TTC549 (cell line): ENCODE measurements at regions not wholly inside any gene's neighbourhood (a gene's known extent, or its start where the extent isn't known, plus 50 kb on each side); places are given as distances from the start of the nearest gene placed in this dataset.

Experiments used
- FAIRE-seq: peaks from 2 replicates; lab custom pipeline; 2012; peaks lifted over from hg19 to GRCh38; lab: Jason Lieb, UNC

DNA sequence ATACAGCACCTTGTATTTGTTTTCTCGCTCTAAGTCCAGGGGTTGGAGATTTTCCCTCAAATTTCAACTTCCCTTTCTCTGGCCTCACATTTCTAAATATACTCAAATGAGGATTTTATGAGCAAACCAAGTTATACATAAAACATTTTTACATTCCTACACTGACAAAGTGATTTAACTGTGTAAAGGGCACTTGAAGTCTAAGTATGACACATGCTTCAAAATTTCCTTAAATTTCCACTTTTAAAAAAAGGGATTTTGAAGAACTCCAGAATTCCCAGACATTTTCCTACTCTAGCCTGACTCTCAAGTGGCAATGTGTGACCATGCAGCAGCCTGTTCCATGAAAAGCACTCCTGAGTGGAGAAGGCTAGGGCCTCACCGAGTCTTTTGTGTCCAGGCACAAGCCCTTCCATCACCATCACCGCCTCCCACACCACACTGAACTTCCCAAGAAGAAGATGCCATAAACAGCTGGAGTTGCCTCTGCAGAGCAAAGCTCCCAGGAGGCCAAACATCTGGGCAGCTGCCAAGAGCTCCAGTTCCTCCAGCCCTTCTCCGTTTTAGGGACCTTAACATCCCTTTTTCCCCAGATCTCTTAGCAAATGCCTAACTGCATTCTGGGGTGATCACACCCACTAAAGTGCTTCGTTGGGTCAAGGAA lies 68.9 kb downstream of the NCR2 start:
- FAIRE-seq = no peak

- no peak for FAIRE-seq
Measured at GRCh38 chr6:41405941-41406727, 70.7 kb downstream of the NCR2 start.

GRCh38 chr6:41406728-41407489 lies 71.5 kb downstream of the NCR2 start:
- FAIRE-seq = no peak

- FAIRE-seq = no peak
Measured at GRCh38 chr6:41408576-41408975, 73.2 kb downstream of the NCR2 start.

DNA sequence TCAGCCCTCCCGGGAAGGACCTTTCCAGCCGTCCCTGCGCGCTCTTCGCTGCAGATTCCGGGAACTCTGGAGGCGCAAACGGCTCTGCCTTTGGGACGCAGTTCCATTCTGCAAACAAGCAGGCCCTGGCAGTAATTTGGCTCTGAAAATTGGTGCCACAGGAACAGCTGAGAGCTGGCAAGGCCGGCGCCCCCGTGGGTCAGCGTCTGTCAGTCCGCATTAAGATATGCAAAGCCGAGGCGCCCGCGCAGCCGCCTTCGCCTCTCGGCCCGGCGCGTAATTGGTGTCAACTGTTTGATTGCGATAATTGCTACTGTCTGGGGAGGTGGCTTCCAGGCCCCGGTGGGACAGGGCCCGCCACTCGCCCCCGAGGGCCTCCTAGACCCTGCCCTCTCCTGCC lies 73.6 kb downstream of the NCR2 start:
- FAIRE-seq = no peak

GRCh38 chr6:41409489-41409888 lies 74.1 kb downstream of the NCR2 start:
- FAIRE-seq = no peak

DNA sequence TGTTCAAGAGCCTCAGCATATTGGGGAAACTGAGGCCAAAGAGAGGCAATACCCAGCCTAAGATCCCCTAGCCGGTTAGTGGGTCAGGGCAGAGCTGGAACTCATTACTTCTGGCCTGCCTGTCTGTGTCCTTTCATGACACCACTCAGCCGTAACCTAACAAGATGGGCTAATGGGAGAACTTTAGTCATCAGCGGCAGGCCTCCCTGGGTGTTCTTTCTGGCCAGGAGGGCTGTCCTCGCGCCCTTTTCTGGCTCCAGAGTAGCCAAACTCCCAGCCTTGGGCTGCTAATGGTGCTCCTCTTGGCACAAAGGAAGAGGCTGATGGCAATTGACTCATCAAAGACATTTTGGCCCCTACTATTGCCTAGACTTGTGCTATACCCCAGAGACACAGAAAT lies 76.6 kb downstream of the NCR2 start:
- FAIRE-seq = no peak

GRCh38 chr6:41413250-41413649 lies 77.8 kb downstream of the NCR2 start:
- no peak for FAIRE-seq

- FAIRE-seq = no peak
Measured at GRCh38 chr6:41416501-41416837, 81.1 kb downstream of the NCR2 start.

DNA sequence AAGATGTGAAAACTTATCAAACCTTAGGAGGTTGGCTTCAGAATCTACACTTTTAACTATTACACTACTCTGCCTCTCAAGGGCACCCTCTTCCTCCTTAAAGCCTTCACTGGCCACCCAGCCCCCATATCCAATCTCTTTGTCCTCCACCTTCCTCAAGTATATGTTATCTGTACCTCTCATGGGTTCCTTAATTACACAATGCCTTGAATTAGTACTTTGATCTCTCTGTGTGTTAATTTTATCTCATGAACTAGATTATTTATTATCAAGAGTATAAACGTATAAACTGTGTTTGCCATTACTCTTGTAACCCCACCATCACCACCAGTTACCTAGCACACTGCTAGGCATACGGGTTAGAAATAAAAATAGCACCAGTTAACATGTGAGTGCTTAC lies 83.3 kb downstream of the NCR2 start:
- FAIRE-seq = no peak

GRCh38 chr6:41419385-41419784 lies 84.0 kb downstream of the NCR2 start:
- no peak for FAIRE-seq

GRCh38 chr6:41420186-41420585 lies 84.8 kb downstream of the NCR2 start:
- no peak for FAIRE-seq

DNA sequence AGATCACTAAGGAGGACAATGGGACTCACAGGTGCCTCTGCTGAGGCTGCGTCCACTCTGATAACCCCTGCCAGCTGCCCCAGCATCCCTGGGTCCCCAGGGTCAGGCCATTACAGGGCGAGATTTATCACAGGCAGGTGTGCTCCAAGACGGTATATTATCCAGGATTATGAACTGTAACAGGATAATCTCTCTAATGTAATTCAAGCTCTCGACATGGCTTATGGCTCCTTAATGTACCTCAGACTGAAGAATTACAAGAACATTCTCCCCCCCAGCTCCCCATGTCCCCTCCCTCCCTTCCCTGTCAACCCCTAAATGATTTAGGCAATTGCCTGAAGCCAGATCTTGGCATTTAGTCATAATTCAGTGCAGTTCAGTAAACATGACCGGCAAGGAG lies 86.8 kb downstream of the NCR2 start:
- no peak for FAIRE-seq

GRCh38 chr6:41423002-41423401 lies 87.6 kb downstream of the NCR2 start:
- no peak for FAIRE-seq

GRCh38 chr6:41424370-41425058 lies 89.1 kb downstream of the NCR2 start:
- peak; percentile 69 for FAIRE-seq

- no peak for FAIRE-seq
Measured at GRCh38 chr6:41425511-41425910, 90.1 kb downstream of the NCR2 start.

DNA sequence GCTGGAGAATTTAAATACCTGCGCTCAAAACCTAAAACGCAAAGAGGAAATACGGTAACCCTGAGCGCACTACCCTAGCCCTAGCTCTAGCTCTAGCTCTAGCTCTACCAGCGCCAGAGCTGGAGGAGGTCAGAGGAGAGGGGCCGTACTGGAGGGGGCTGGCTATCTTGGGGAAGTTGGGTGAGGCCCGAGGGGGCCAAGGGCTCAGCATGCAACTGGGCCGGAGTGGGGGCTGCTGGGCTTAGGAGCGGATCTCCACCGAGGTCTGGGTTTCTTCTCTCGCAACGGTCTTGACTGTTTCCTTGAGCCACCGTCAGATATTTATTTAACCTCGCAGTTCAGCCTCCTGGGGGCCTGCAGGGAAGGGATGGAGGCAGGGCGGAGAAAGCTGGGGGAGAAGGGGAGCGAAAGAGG lies 91.0 kb downstream of the NCR2 start:
- no peak for FAIRE-seq

DNA sequence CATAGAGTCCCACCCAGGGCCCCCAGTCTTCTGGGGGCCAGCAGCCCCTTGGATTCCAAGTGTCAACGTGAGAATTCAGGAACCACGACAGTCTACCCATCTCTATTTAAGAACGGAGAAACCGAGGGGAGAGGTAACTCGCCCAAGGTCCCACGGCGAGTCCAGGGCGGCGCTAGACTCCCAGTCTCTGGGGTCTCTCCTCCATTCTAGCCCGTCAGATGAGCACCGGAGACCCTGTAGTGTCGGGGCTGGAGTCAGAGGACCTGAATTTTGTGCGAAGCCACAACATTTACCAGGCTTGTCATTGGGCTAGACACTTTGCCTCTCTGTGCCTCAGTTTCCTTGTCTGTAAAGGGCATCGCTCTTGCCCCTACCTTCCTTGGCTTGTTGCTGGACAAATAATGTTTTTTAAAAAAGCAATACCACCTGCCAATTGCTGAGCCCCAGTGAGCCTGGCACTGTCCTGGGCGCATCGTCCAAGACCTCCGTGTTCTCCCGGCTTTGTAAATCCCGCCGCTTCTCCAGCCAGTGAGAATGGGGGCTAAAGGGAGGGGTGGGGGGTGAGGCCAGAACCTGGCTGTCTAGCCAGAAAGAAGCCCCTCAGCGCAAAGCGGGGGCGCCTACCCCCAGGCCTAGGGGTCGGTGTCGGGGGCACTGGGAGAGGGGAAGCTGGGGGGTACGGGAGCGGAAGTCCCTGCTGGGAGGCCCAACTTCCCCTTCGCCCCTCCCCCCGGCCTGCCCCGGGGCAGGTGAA lies 91.7 kb downstream of the NCR2 start:
- FAIRE-seq = no peak

DNA sequence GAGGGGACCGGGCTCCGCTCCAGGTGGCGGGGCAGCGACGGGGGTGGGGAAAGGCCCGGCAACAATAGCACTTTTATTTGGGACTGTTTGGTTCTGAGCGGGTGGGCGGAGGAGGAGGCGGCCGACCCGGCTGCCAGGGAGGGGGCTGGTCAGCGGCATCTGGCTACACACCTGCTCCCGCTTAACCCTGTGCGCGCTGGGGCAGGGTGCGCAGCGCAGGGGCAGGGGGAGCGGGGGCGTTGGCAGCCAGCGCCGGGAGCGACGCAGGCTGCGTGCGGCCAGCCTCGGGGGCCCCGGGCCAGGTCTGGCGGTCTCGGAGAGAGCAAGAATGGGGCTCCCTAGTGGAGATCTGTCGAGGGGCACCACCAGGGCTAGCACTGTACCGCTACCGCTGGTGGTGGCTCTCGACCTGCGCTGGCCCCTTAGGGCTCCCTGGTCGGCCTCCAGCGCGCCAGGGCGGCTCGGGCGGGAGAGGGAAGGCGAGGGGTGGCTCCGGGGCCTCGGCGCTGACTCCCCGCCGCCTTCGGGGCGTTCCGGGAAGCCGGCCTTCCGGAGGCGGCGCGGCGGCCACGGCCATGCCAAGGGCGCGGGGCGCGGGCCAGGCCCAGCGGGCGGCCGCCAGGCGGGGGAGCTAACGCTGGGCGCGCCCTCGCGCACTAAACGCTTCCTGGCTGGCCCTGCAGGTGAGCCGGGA lies 92.4 kb downstream of the NCR2 start:
- no peak for FAIRE-seq

DNA sequence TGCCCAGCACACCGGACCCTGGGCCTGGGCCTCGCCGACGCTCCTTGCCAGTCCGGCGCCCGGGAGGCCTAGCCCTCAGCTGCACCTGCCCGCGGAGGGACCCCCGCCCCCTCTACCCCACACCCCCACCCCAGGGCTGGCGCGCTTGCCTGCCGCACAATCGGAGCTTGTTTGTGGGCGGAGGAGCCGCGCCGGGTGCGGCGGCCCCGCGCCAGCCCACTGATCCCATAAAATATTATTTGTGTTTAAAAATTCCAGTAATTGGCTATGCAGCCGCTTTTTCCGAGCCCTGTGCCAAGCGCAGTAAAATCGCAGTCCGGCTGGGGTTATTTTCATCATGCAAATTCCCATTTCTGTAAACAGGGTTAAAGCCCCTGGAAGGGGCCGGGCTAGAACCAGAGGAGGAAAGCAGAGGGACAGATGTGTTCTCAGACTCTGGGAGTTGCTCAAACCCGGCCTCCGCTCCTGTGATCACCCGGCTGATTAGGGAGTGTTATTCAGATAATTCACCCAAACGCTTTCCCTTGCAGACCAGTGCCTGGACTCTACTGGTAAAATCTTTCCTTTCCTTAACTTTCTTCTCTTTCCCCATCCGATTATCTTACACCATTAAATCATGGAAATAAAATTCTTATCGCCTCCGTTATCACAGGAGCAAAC lies 93.1 kb downstream of the NCR2 start:
- FAIRE-seq = no peak

DNA sequence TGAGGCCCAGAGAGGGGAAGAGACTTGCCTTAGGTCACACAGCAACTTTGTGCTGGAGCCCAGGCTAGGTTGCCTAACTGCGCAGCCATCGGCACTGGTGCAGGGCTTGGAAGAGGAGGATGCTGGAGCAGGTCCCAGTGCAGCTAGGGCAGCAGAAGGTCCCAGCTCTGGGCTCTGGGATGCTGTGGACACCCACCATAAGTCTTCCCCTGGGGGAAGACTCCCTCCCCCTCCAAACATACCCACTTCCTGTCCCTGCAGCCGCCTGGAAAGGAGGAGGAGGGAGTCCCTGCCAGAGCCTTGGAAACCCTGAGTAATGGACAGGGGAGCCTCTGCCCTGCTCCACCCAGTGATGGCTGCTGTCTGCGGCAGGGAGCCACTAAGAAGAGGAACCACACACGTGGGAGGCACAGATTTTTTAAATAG lies 93.6 kb downstream of the NCR2 start:
- FAIRE-seq = no peak
